ENCODE measurements at regions not wholly inside any gene's neighbourhood (a gene's known extent, or its start where the extent isn't known, plus 50 kb on each side); places are given as distances from the start of the nearest gene placed in this dataset.

DNA sequence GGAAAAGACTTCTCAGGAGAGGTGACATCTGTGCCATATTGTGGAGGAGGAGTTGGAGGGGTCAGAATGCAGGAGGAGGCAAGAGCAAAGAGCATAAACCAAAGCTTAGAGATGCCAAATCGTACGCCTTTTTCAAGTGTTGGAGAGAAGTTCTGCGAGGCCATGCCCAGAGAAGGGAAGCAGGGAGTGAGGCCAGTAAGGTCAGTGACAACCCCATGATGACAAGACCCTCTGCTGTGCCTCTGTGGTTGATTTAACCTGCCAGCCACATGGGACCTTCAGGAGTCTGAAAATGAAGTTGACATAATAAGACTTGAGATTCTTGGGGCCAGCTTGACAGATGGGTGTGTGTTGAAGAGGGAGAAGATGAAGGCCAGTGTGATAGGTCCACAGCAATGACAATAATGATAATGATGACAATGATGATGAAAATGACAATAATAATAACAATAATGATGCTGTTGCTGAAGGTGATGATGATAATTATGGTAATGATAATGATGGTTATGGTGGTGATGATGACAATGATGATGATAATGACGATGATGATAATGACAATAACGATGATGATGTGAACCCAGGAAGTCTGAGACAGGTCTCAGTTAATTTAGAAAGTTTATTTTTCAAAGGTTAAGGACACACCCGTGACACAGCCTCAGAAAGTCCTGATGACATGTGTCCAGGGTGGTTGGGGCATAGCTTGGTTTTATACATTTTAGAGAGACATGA, 152.6 kb upstream of the B3GAT1 start:
- BruUV-seq (replicated peaks): no TSS peak
- in situ Hi-C loops (cut with HindIII; ENCODE audit: low pct_unique_long_range_greater_than_20kb, low sequenced_read_pairs): no loop called here

DNA sequence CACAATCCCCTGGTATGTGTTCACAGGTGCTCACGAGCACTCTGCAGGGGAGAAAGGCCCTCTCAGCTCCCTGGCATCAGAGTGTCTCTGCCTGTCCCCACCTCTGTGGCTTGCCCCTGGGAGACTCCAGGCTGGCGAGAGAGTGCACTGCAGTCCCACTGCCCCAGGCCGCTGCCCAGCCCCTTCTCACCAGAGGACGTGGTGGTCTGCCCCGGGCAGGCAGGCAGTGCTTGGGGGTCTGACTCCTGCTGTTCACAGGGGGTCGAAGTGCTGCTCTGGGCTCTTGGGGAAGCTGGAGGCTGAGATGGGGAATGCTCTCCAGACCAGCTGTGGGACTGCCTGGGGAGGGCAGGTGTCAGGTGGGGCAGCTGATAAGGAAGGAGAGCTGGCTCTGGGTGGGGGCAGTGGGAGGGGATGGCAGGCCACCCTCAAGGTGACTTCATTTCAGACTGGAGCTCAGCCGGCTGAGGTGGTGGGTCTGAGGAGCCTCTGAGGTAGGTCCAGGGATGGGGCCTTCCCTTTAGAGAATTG, 151.0 kb upstream of the B3GAT1 start:
- Histone ChIP-seq H3K27ac (ENCODE audit: low read length) (no peak overlapping the region), H3K9me3 (ENCODE audit: control insufficient read depth, insufficient read depth, low read depth, low read length) (no peaks in the 10 kb centered on the region), H3K4me3 (ENCODE audit: low read depth in 2 of 2, low read length in 2 of 2) (no peak overlapping the region), H3K36me3 (ENCODE audit: control insufficient read depth, insufficient read depth, low read length) (no peaks in the 10 kb centered on the region), H3K4me1 (ENCODE audit: control insufficient read depth, insufficient read depth, low read length) (no peaks in the 10 kb centered on the region), H3K27me3 (ENCODE audit: control insufficient read depth, insufficient read depth, low read length) (peaks cover under 1% of the 10 kb centered on the region; the same call in 1 of the 2 replicates)
- POLR2A ChIA-PET: no interaction called here
- in situ Hi-C loops (cut with HindIII; ENCODE audit: low pct_unique_long_range_greater_than_20kb, low sequenced_read_pairs): no loop called here
- ATAC-seq (no peak), DNase-seq (ENCODE audit: low read depth, low spot score) (no peak)
- TF ChIP-seq POLR2AphosphoS5 (IDR thresholded peaks at IDR 0.05; ENCODE audit: low read depth, low read length) (no peak), TCF7L2 (IDR thresholded peaks at IDR 0.05; ENCODE audit: low read depth, low read length) (no peak)
- TF ChIP-seq, protein P1, sequence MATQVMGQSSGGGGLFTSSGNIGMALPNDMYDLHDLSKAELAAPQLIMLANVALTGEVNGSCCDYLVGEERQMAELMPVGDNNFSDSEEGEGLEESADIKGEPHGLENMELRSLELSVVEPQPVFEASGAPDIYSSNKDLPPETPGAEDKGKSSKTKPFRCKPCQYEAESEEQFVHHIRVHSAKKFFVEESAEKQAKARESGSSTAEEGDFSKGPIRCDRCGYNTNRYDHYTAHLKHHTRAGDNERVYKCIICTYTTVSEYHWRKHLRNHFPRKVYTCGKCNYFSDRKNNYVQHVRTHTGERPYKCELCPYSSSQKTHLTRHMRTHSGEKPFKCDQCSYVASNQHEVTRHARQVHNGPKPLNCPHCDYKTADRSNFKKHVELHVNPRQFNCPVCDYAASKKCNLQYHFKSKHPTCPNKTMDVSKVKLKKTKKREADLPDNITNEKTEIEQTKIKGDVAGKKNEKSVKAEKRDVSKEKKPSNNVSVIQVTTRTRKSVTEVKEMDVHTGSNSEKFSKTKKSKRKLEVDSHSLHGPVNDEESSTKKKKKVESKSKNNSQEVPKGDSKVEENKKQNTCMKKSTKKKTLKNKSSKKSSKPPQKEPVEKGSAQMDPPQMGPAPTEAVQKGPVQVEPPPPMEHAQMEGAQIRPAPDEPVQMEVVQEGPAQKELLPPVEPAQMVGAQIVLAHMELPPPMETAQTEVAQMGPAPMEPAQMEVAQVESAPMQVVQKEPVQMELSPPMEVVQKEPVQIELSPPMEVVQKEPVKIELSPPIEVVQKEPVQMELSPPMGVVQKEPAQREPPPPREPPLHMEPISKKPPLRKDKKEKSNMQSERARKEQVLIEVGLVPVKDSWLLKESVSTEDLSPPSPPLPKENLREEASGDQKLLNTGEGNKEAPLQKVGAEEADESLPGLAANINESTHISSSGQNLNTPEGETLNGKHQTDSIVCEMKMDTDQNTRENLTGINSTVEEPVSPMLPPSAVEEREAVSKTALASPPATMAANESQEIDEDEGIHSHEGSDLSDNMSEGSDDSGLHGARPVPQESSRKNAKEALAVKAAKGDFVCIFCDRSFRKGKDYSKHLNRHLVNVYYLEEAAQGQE (IDR thresholded peaks at IDR 0.05; ENCODE audit: insufficient read depth in 1 of 2, low read depth in 2 of 2, low read length in 1 of 2): no peak
- CTCF ChIA-PET: interaction anchor here (0.7 kb wide), 1 partner anchor 65 kb away, joined by 5 read pairs; no protein-coding TSS in a partner anchor
- intact Hi-C loops (cut with micrococcal nuclease; ENCODE audit: unreplicated experiment): no loop called here
- no TSS peak for BruUV-seq (replicated peaks)

More for the DNA sequence above, 152.6 kb upstream of the B3GAT1 start:
- POLR2A ChIA-PET: no interaction called here
- Histone ChIP-seq H3K36me3 (ENCODE audit: control insufficient read depth, insufficient read depth, low read length) (no peaks in the 10 kb centered on the region), H3K4me1 (ENCODE audit: control insufficient read depth, insufficient read depth, low read length) (no peaks in the 10 kb centered on the region), H3K4me3 (ENCODE audit: low read depth in 2 of 2, low read length in 2 of 2) (no peak overlapping the region), H3K27ac (ENCODE audit: low read length) (no peak overlapping the region), H3K9me3 (ENCODE audit: control insufficient read depth, insufficient read depth, low read depth, low read length) (no peaks in the 10 kb centered on the region), H3K27me3 (ENCODE audit: control insufficient read depth, insufficient read depth, low read length) (peaks cover 6% of the 10 kb centered on the region; the same call in 1 of the 2 replicates)
- DNase-seq (ENCODE audit: low read depth, low spot score): no peak
- intact Hi-C loops (cut with micrococcal nuclease; ENCODE audit: unreplicated experiment): no loop called here
- CTCF ChIA-PET: no interaction called here
- TF ChIP-seq, protein P1 (IDR thresholded peaks at IDR 0.05; ENCODE audit: insufficient read depth in 1 of 2, low read depth in 2 of 2, low read length in 1 of 2): no peak
- TF ChIP-seq POLR2AphosphoS5 (IDR thresholded peaks at IDR 0.05; ENCODE audit: low read depth, low read length) (no peak), TCF7L2 (IDR thresholded peaks at IDR 0.05; ENCODE audit: low read depth, low read length) (no peak), SIN3A (IDR thresholded peaks at IDR 0.05; ENCODE audit: borderline replicate concordance, insufficient read depth, low read depth, low read length) (no peak)
- TF ChIP-seq, protein P2, sequence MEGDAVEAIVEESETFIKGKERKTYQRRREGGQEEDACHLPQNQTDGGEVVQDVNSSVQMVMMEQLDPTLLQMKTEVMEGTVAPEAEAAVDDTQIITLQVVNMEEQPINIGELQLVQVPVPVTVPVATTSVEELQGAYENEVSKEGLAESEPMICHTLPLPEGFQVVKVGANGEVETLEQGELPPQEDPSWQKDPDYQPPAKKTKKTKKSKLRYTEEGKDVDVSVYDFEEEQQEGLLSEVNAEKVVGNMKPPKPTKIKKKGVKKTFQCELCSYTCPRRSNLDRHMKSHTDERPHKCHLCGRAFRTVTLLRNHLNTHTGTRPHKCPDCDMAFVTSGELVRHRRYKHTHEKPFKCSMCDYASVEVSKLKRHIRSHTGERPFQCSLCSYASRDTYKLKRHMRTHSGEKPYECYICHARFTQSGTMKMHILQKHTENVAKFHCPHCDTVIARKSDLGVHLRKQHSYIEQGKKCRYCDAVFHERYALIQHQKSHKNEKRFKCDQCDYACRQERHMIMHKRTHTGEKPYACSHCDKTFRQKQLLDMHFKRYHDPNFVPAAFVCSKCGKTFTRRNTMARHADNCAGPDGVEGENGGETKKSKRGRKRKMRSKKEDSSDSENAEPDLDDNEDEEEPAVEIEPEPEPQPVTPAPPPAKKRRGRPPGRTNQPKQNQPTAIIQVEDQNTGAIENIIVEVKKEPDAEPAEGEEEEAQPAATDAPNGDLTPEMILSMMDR (IDR thresholded peaks at IDR 0.05): no peak
- no peak for ATAC-seq

Measured in Panc1 (cell line).